Endodermal cell (in vitro differentiated cells): ENCODE measurements at regions not wholly inside any gene's neighbourhood (a gene's known extent, or its start where the extent isn't known, plus 50 kb on each side); places are given as distances from the start of the nearest gene placed in this dataset.
A peak's percentile ranks its signal among the peaks of the same experiment; 100 is the strongest.

Experiments
- DNase-seq: peaks from one replicate; pipeline ENCODE4 v3.0.0-alpha.2; 2017
- H3K27ac ChIP-seq: 2 replicates; pipeline ENCODE4 v1.5.1; 2013; ENCODE audit warnings: mild to moderate bottlenecking, low read depth, low read length, moderate library complexity
- H3K27me3 ChIP-seq: 2 replicates; pipeline ENCODE4 v1.6.1; 2013; ENCODE audit warnings: mild to moderate bottlenecking, low read length, moderate library complexity; ENCODE audit not compliant: insufficient read depth, control insufficient read depth, poor library complexity, severe bottlenecking
- H3K36me3 ChIP-seq: 2 replicates; pipeline ENCODE4 v1.7.0; 2013; ENCODE audit warnings: mild to moderate bottlenecking, low read length, moderate library complexity; ENCODE audit not compliant: control insufficient read depth, insufficient read depth
- H3K4me1 ChIP-seq: one replicate; pipeline ENCODE4 v1.7.0; 2013; ENCODE audit warnings: low read length; ENCODE audit not compliant: control insufficient read depth, insufficient read depth
- H3K4me3 ChIP-seq: 2 replicates; pipeline ENCODE4 v1.5.1; 2013; ENCODE audit warnings: mild to moderate bottlenecking, low read length, moderate library complexity
- H3K9ac ChIP-seq: 2 replicates; pipeline ENCODE4 v1.6.1; 2013; ENCODE audit warnings: mild to moderate bottlenecking, low read length, moderate library complexity; ENCODE audit not compliant: poor library complexity, severe bottlenecking; ENCODE audit errors: extremely low read depth
- H3K9me3 ChIP-seq: 2 replicates; pipeline ENCODE4 v1.6.1; 2013; ENCODE audit warnings: mild to moderate bottlenecking, low read length, moderate library complexity; ENCODE audit not compliant: control insufficient read depth
- H3K27ac Mint-ChIP-seq: 2 replicates; pipeline ENCODE4 v1.8.0; 2020; ENCODE audit warnings: mixed read lengths
- H3K27me3 Mint-ChIP-seq: 2 replicates; pipeline ENCODE4 v1.8.0; 2021; ENCODE audit warnings: mild to moderate bottlenecking, mixed read lengths; ENCODE audit not compliant: insufficient read depth
- H3K36me3 Mint-ChIP-seq: 2 replicates; pipeline ENCODE4 v1.8.0; 2020; ENCODE audit warnings: low read depth, mixed read lengths
- H3K4me1 Mint-ChIP-seq: 2 replicates; pipeline ENCODE4 v1.8.0; 2020; ENCODE audit warnings: mixed read lengths
- H3K4me3 Mint-ChIP-seq: 2 replicates; pipeline ENCODE4 v1.8.0; 2020; ENCODE audit warnings: mild to moderate bottlenecking, moderate library complexity, mixed read lengths
- H3K9me3 Mint-ChIP-seq: 2 replicates; pipeline ENCODE4 v1.8.0; 2020; ENCODE audit warnings: mild to moderate bottlenecking, mixed read lengths
- CTCF ChIP-seq: fragments of 200-600 bp; sonication (generic); conservative IDR thresholded peaks from 2 replicates; pipeline ENCODE4 v1.5.0; 2021; ENCODE audit warnings: antibody characterized with exemption, mild to moderate bottlenecking
- WGBS, 2 experiments: methylation state at CpG; one replicate each; pipeline versions ENCODE4 v1.1.5 to v1.1.7; 2013; ENCODE audit warnings: missing lambda C conversion rate in 2 of 2, mixed read lengths in 1 of 2; ENCODE audit not compliant: insufficient coverage in 1 of 2, insufficient read length in 1 of 2; 5-methylcytosine and 5-hydroxymethylcytosine counted together

GRCh38 chr3:153290268-153291015 is 128.4 kb downstream of the RAP2B start:
- WGBS, 2 experiments, result no CpG with 5 or more reads among the region's 1 CpG
- Histone ChIP-seq H3K9ac (no peak overlapping the region), H3K4me3 (no peak overlapping the region), H3K36me3 (no peaks in the 10 kb centered on the region), H3K9me3 (no peaks in the 10 kb centered on the region), H3K4me1 (no peaks in the 10 kb centered on the region), H3K27me3 (no peaks in the 10 kb centered on the region), H3K27ac (no peak overlapping the region)
- peak; percentile 56 for TF ChIP-seq CTCF
- no peak overlapping the region for H3K27ac Mint-ChIP-seq
- no peak overlapping the region for H3K4me3 Mint-ChIP-seq
- H3K36me3 Mint-ChIP-seq, result no peaks in the 10 kb centered on the region
- H3K27me3 Mint-ChIP-seq, result no peaks in the 10 kb centered on the region
- DNase-seq, result no peak
- H3K9me3 Mint-ChIP-seq, result no peaks in the 10 kb centered on the region
- peaks cover 17% of the 10 kb centered on the region for H3K4me1 Mint-ChIP-seq

- H3K9ac ChIP-seq, result no peak overlapping the region
- H3K9me3 ChIP-seq, result no peaks in the 10 kb centered on the region
- no peaks in the 10 kb centered on the region for H3K4me1 ChIP-seq
- no peaks in the 10 kb centered on the region for H3K27me3 Mint-ChIP-seq
- H3K36me3 ChIP-seq, result no peaks in the 10 kb centered on the region
- peak; percentile 50 for DNase-seq
- H3K27ac ChIP-seq, result no peak overlapping the region
- no peaks in the 10 kb centered on the region for H3K36me3 Mint-ChIP-seq
- TF ChIP-seq CTCF, result peak; percentile 79
- H3K9me3 Mint-ChIP-seq, result no peaks in the 10 kb centered on the region
- H3K27ac Mint-ChIP-seq, result no peak overlapping the region
- H3K4me1 Mint-ChIP-seq, result peaks cover 11% of the 10 kb centered on the region
- no peak overlapping the region for H3K4me3 Mint-ChIP-seq
- H3K4me3 ChIP-seq, result no peak overlapping the region
- no peaks in the 10 kb centered on the region for H3K27me3 ChIP-seq
- WGBS, 2 experiments, result 62 to 66% methylated on average over 3 of the region's 3 CpGs
These were observed 129.1 kb downstream of the RAP2B start for GRCh38 chr3:153291059-153291685.

- Mint-ChIP-seq H3K4me1 (peaks cover 11% of the 10 kb centered on the region), H3K27me3 (no peaks in the 10 kb centered on the region), H3K36me3 (no peaks in the 10 kb centered on the region), H3K4me3 (no peak overlapping the region), H3K27ac (no peak overlapping the region), H3K9me3 (no peaks in the 10 kb centered on the region)
- H3K27ac ChIP-seq, result no peak overlapping the region
- no peaks in the 10 kb centered on the region for H3K36me3 ChIP-seq
- no peaks in the 10 kb centered on the region for H3K4me1 ChIP-seq
- H3K9me3 ChIP-seq, result no peaks in the 10 kb centered on the region
- no peak for TF ChIP-seq CTCF
- DNase-seq, result no peak
- H3K27me3 ChIP-seq, result no peaks in the 10 kb centered on the region
- WGBS, 2 experiments, result 96 to 100% methylated on average over 2 to 5 of the region's 5 CpGs
- no peak overlapping the region for H3K4me3 ChIP-seq
- no peak overlapping the region for H3K9ac ChIP-seq
These were observed 131.2 kb downstream of the RAP2B start for GRCh38 chr3:153293265-153293664.
